ENCODE measurements at regions not wholly inside any gene's neighbourhood (a gene's known extent, or its start where the extent isn't known, plus 50 kb on each side); places are given as distances from the start of the nearest gene placed in this dataset.
A peak's percentile ranks its signal among the peaks of the same experiment; 100 is the strongest.

- TF ChIP-seq CTCF (conservative IDR thresholded peaks at IDR 0.05; ENCODE audit: low read depth, low read length) = no peak
- DNase-seq (ENCODE audit: low read depth) = no peak
- H3K4me3 ChIP-seq (ENCODE audit: low read length) = no peak overlapping the region
Measured at GRCh38 chr15:47870300-47870955, 153.1 kb downstream of the SEMA6D start.

- DNase-seq (ENCODE audit: low read depth) = peak; percentile 69
- TF ChIP-seq CTCF (conservative IDR thresholded peaks at IDR 0.05; ENCODE audit: low read depth, low read length) = no peak
- H3K4me3 ChIP-seq (ENCODE audit: low read length) = no peak overlapping the region
Measured at GRCh38 chr15:47870956-47871625, 153.8 kb downstream of the SEMA6D start.

- TF ChIP-seq CTCF (conservative IDR thresholded peaks at IDR 0.05; ENCODE audit: low read depth, low read length) = no peak
- DNase-seq (ENCODE audit: low read depth) = no peak
Measured at GRCh38 chr15:47872208-47872607, 154.9 kb downstream of the SEMA6D start.

DNA sequence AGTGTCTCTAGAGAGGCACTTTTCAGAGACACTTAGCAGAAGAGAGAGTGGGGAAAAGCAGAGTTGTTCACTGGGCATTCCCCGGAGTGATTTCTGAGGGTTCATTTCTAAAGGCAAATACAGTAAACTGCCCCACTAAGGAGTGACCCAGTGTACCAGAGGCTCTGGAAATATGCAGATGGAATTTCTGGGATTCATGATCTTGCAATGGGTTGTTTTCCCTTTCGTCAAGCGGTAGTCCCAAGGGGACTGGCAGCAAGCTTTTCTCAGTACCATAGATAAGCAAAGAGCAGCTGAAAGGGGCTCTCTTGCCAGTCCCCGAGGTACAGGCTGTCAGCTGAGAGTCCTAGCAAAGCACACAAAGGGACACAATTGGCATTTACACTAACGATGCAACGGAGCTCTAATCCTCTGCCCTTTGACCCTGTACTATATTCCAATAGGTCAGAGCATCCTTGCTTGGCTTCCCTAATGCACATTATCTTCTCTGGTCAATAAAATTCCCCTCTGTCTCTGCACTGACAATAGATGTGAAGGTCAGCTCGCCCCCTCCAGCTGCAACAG is 155.6 kb downstream of the SEMA6D start:
- TF ChIP-seq CTCF (conservative IDR thresholded peaks at IDR 0.05; ENCODE audit: low read depth, low read length) = no peak
- H3K4me3 ChIP-seq (ENCODE audit: low read length) = no peak overlapping the region
- no peak for DNase-seq (ENCODE audit: low read depth)

More at GRCh38 chr15:47872208-47872607, 154.9 kb downstream of the SEMA6D start:
- H3K4me3 ChIP-seq (ENCODE audit: low read length) = no peak overlapping the region

DNA sequence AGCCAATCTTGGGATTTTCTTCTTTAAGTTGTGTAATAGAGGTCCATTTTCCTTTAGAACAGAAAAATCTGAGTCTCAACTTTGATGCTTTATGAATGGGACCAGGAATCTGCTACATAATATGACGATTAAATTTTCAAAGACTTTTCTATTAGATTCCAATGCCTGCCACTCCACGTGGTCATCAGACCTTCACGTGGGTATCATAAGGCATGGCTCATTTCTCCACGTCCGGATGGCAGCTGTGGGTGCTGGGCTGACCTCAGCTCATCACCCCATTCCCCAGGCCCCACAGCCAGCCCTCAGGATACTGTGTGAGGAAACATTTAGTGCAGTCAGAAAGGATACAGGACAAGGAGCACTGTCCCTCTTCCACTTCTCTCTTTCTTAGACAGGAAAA is 159.7 kb downstream of the SEMA6D start:
- DNase-seq (ENCODE audit: low read depth) = no peak
- no peak for TF ChIP-seq CTCF (conservative IDR thresholded peaks at IDR 0.05; ENCODE audit: low read depth, low read length)

DNA sequence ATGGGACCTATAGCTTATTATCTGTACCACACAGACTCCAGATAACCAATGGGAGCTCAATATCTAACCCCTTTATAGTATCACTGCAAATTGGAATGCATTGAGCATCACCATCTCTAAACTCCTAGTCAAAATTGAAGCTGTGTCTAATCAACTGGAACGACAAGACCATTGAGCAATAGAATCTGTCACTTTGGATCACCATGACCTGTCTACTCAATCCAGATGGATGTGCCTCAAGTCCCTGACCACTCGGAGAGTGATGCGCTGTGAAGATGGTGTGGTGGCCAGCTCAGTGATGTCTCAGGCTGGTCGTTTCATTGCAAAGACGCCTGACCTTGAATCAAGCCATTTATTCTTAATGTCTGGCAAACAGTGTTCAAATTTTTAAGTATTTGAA is 160.5 kb downstream of the SEMA6D start:
- DNase-seq (ENCODE audit: low read depth) = no peak
- no peak for TF ChIP-seq CTCF (conservative IDR thresholded peaks at IDR 0.05; ENCODE audit: low read depth, low read length)
- H3K4me3 ChIP-seq (ENCODE audit: low read length) = no peak overlapping the region

More for the DNA sequence above, 159.7 kb downstream of the SEMA6D start:
- no peak overlapping the region for H3K4me3 ChIP-seq (ENCODE audit: low read length)

- TF ChIP-seq CTCF (conservative IDR thresholded peaks at IDR 0.05; ENCODE audit: low read depth, low read length) = no peak
- peak; percentile 72 for DNase-seq (ENCODE audit: low read depth)
- H3K4me3 ChIP-seq (ENCODE audit: low read length) = no peak overlapping the region
Measured at GRCh38 chr15:47885920-47886319, 168.6 kb downstream of the SEMA6D start.
